Activated T-cell treated with anti-CD3 and anti-CD28 coated beads for 4 hours (primary cell): ENCODE measurements at regions not wholly inside any gene's neighbourhood (a gene's known extent, or its start where the extent isn't known, plus 50 kb on each side); places are given as distances from the start of the nearest gene placed in this dataset.
"Not testable (repeated sequence)": the region's sequence is repeated elsewhere in the genome, so short reads cannot be mapped to it uniquely, and the experiment has no call there.

ENCODE experiments used
- DNase-seq: peaks from one replicate; pipeline ENCODE4 v3.0.0-alpha.2; 2020

DNA sequence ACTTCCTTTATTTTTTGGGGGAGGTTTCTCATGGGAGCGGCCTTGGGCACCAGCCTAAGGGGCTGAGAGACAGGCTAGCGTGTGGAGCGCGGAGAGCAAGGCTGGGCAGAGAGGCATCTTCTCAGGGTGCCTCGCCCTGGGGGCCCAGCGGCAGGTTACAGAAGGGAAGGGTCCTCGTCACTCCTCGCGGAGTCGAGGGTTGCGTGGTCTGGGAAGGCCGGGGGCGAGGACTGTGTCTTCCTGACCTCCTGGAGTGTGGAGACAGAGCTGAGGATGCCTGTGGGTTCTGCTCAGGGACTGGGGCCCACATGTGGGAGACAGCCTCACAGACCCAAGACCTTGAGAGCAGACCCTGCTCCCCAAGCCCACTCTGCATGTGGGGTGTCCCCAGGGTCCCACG is 79.6 kb upstream of the LRPAP1 start:
- DNase-seq, result no peak

DNA sequence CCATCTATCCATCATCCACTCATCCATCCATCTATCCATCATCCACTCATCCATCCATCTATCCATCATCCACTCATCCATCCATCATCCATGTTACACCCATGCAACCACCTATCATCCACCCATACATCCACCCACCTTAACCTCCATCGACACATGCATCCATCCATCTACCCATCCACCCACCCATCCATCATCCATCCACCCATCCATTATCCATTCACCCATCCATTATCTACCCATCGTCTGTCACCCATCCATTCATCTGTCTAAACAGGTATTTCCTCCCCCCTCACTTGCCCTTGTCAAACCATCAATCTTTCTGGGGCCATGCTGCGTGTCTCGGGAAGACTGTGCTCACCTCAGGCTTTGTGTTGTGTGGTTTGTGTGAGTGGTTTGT is 78.6 kb upstream of the LRPAP1 start:
- DNase-seq, result not testable (repeated sequence)

DNA sequence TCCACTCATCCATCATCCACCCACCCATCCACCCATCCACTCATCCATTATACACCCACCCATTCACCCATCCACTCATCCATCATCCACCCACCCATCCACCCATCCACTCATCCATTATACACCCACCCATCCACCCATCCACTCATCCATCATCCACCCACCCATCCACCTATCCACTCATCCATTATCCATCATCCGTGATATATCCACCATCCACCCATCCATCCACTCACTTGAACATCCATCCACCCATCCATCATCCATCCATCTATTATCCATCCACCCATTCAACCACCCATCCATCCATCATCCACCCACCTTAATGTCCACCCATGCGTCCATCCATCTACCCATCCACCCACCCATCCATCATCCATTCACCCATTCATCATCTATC is 77.7 kb upstream of the LRPAP1 start:
- not testable (repeated sequence) for DNase-seq

DNA sequence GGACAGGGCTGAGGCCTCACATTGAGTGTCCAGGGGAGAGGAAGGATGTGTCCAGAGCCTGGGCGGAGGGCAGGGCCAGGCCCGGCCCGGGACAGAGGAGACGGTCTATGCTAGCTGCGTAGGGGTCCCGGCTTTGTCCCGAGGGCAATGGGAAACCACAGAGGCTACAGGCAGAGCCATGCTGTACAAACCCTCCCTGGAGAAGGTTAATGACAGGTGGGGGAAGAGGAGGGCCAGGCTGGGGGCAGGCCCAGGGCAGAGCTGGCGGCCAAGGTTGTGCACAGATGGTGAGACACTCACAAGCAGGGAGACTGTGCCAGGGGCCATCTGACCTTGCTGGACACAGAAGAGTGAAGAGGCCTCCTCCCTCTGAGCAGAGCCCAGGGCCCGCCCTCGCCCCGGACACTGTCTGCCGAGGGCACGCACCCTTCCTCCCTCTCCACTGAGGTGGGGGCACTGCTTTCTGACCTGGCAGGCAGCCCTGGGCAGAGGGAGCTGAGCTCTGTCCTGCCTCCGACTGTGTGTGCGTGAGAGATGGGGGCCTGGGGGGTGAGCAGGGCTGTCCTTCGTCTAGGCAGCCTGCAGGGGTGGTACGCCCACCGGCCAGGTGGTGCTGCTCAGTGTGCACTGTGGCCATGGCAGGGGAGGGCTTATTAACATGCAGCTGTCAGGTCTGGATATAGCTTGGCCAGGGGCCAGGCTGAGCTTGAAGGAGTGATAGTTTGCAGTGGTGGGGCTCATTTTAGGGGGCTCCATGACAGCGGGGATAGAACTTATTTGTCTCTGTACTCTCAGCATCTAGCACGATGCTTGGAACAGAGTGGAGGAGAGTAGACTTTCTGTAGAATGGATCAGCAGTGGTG is 75.7 kb upstream of the LRPAP1 start:
- DNase-seq, result no peak

DNA sequence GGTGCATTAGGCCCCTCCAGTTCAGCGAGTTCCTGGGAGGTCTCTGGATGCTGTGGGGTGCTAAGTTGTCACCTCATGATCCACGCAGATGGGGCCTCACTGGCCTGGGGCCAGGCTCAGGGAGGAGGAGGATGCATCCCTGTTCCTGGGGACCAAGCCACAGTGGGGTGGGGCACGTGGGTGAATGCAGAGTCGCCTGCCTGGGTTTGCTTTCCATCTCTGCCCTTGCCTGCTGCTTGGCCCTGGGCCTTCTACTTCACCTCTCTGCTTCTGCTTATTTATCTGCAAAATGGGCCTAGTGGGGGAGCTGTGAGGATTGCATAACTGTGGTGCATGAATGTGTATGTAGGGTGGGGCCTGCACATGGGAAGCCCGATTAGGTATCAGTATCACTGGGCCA is 74.6 kb upstream of the LRPAP1 start:
- not testable (repeated sequence) for DNase-seq

DNA sequence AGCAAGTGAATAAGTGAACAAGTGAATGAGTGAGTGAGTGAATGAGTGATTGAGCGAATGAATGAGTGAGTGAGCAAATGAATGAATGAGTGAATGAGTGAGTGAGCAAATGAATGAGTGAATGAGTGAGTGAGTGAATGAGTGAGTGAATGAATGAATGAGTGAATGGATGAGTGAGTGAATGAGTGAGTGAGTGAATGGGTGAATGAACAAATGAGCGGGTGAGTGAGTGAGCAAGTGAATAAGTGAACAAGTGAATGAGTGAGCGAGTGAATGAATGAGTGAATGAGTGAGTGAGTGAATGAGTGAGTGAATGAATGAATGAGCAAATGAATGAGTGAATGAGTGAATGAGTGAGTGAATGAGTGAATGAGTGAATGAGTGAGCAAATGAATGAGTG is 74.0 kb upstream of the LRPAP1 start:
- DNase-seq, result not testable (repeated sequence)

DNA sequence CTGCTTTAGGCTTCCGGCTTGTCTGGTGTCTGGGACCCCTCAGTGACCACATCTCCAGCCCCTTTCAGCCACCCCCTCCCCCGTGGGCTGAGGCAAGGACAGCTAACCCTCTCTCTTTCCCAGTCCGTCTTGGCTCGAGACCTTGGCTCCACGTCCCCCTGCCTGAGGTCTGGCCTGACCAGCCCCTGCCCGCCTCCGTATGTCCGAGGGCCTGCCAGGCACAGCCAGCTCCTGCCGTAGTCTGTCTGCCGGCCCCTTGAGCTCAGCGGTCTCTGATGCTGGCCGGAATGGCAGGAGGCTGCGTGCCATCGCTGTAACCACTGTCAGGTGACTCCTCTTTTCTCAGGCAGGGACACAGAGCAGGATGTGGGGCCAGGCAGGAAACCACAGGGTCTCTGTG is 73.3 kb upstream of the LRPAP1 start:
- no peak for DNase-seq

DNA sequence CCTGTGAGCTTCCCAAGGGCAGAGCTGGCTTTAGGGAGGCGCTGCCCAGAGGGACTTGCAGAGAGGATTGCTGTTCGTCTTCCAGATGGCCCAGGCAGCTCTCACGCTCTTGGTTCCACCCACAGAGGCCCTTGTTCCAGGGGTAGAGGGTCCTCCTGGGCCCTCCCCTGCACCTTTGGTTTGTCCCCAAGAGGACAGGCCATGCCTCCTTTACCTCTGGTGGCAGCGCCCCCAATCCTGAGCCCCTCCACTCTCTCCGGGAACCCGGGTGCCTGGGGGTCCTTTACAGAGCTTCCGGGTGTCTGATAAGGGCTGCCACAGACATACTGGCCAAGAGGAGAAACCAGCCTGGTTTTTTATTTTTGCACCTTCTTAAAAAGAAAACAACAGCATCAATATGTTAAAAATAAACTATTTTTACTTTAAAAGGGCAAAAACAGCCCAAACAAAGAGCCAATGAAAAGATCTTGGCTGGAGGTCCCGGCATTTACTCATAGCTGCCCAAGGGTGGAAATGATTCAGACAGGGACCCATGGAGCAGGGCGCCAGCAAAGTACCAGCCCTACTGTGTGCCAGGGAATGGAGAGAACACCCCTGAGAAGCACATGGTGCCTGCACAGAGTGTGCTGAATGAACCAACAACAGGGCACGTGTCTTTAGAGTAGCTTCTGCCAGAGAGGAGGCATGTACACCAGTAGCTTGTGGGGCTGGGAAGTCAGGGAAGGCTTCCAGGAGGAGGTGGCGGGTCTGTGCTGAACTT is 70.8 kb upstream of the LRPAP1 start:
- not testable (repeated sequence) for DNase-seq

DNA sequence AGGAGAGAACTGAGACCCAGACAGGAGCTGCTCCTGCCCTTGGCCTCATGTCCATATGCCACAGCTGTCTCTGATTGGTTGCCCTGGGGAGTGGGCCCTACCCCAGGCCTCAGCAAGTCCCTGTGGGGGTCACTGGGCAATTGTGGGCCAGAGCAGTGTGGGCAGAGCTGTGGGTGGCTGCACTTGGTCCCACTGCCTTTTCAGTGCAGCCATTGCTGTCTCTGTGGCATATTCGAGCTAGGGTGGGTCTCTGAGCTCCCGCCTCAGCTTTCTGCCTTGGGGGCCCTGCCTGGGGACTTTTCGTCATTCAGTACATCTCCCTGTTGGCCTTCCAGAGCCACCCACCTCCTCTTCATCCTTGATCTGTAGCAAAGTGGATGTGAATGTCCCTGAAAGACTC is 69.8 kb upstream of the LRPAP1 start:
- DNase-seq, result no peak

DNA sequence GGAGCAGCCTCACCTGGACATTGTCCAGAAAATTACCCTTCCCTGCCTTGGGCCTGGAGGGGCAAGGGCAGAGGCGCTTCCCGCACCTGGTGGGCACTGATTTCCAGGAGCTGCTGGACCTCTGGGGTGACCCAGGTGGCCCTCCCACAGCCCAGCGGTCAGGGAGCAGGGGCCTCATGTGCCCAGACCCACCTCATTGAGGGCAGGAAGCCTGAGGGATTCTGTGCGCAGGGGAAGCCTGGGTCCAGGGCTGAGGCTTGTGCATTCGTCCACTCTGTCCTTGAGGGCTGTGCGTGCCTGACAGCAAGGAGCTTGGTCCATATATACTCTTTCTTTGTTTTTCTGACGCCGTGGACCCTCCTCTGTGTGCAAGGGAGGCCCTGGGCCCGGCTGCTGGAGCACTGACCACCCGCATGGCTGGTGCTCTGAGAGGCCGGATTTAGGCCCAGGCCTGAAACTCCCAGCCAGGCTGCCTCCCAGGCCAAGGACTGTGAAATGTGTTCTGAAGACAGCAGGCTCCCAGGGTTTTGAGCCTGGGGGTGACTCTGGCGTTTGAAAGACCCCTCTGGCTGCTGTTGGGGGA is 69.0 kb upstream of the LRPAP1 start:
- not testable (repeated sequence) for DNase-seq

DNA sequence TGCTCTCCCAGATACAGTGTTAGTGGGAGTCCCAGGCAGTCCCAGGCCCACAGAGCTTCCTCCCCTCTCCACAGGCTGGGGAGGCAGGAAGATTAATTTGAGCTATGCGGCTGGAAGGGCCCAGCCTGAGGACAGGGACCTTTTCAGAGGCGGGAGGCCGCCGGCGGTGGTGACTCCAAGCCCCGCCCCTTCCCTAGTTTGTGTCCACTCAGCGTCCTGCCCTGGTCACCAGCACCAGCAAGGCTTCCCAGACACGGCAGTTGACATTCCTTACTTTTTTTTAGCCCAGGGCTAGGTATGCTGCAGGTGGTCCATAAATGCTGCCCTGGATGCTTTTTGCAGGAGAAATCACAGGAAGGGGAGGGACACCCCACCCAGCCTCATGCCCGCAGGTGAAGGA is 67.7 kb upstream of the LRPAP1 start:
- no peak for DNase-seq

DNA sequence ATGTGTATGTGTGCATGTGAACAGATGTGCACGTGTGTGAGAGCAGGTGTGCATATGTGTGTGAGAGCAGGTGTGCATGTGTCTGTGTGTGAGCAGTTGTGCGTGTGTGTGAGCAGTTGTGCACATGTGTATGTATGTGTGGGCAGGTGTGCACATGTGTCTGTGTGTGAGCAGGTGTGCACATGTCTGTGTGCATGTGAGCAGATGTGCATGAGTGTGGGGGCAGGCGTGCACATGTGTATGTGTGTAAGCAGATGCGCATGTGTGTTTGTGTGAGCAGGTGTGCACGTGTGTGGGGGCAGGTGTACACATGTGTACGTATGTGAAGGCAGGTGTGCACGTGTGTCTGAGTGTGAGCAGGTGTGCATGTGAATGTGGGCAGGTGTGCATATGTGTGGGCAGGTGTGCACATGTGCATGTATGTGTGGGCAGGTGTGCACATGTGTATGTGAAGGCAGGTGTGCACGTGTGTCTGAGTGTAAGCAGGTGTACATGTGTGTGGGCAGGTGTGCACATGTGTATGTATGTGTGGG is 66.5 kb upstream of the LRPAP1 start:
- no peak for DNase-seq

DNA sequence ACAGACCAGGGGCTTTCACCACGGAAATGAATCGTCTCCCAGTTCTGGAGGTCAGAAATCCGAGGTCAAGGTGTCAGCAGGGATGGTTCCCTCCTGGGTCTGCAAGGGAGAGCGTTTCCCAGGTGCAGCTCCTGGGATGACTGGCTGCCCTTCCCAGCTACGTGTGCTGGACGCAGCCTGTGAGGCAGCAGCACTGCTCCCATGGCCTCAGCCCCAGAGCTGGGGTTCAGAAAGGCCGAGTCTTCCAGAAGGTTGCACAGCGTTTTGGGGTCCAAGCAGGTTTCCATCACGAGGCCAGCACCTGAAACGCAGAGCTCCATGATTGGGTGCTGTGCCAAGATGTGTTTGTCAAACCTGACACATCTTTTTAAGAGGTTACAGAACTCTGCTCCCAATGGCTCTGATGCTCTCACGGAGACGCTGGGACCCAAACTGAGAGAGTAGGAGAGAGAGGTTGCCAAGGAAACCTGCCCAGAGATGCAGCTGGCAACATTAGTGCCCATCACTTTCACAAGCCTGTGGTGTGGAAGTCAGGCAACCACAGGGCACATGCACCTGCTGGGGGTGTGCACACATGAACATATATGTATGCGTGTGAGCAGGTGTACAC is 65.8 kb upstream of the LRPAP1 start:
- not testable (repeated sequence) for DNase-seq

DNA sequence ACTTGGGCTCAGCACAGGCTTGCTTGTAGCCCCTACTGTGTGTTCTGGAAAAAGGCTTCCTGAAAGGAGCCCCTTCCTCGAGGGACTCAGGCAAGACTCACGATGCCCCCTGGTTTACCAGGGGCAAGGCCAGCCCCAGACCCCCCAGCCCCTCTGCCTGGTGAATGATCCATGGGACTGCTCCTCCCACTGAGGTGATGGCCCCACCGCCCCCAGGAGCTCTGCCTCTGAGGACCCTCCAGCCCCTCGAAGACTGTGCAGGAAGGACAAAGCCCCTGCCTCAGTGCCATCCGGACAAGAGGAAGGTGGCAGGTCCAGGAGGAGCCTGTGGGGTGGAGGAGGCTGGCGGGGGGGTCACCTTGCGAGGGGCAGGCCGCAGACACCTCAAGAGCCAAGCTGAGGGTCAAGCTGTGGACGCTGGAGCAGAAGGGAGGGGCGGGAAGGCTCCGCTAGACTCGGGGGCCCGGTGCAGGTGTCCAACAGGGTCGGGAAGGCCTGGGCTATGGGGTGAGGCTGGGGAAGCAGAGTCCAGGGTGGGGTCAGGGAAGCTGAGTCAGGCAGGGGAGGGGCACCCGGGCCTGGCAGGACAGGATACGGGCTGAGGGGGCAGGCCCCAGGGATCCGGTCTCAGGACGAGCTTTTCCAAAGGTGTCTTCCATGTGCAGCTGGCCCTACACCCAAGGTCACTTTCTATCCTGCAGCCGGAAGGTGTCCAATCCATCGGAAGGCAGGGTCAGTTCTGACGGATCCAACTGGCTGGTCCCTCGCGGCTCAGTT is 64.9 kb upstream of the LRPAP1 start:
- not testable (repeated sequence) for DNase-seq

DNA sequence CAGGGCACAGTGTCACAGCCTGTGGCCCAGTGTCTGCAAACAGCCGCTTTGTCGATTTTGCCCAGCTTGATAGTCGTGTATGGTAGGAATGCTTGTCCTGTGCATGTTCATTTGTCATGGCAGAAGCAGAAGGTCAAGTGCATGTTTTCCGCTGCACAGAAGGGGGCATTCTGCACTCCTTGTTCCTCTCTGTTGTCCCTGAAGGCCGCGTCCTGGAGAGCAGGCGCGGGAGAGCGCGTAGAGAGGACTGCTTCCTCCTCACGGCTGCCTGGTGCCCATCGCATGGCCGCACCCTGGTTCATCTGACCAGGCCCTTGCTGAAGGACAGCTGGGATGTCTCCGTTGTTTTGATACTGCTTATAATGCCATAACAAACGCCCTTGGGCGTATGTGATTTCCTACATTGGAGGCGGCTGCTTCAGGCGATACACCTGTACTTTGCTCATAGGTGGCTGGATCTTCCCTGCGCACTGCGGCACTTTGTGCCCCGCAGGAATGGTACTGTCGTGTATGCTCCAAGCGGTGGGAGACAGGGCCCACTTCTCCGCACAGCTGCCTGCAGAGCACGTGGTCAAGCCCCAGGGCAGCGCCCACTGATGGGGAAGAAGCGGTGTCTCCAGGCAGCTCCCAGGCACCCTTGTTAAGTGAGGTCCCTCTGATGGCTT is 63.5 kb upstream of the LRPAP1 start:
- DNase-seq, result not testable (repeated sequence)

DNA sequence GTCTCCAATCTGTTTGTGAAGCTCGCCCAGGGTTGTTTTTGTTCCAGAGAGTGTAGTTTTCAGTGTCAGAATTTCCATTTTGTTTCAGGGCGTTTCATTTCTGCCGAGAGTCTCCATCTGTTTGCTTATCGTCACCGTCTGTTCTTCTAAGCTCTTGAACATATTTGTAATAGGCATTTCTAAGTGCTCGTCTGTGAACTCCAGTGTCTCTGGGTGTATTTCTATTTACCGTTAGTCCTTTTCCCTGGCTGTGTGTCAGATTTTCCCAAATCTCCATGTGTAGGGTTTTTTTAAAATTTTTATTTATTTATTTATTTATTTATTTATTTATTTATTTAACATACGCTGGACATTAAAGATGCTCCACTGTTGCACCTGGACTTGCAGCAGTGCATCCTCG is 62.5 kb upstream of the LRPAP1 start:
- DNase-seq, result not testable (repeated sequence)

DNA sequence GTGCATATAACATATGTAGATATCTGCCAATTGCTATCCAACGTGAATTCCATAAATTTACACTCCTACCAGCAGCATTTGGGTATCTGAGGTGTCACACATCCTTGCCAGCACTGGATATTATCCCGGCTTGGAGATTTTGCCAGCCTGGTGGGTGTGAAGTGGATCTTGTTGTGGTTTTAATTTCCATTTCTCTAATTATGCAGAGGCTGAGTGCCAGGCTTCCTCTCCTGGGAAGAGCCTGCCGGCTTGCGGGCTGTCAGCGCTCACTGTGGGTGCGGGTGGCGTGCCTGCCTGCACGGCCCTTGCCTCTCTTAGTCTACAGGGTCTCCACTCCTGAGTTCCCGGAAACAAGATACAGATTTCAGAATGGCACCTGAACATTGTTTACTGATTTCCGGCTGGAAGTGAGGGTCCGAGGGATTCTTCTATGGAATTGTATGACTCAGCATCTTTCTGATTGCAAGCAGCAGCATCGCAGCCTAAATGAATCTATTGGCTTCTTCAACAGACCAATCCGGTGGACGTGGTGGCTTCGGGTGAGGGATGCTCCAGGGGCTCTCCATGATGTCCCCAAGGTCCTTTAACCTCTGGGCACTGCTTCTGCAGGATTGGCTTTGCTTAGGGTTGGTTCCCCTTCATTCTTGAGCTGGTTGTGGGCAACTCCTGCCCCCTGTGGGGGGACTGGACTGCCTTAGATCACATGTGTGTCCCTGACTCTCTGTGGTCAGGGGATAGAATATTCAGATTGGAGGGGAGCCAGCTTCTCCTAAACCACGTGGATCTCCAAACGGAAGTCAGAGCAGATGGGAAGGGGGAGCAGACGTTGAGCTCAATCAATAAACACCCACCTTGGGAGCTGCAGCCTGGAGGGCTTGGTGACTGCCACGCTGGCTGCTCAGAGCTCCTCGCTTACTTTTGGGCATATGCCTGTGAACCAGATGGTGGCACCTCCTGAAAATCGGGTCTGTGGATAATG is 58.0 kb upstream of the LRPAP1 start:
- DNase-seq, result not testable (repeated sequence)

DNA sequence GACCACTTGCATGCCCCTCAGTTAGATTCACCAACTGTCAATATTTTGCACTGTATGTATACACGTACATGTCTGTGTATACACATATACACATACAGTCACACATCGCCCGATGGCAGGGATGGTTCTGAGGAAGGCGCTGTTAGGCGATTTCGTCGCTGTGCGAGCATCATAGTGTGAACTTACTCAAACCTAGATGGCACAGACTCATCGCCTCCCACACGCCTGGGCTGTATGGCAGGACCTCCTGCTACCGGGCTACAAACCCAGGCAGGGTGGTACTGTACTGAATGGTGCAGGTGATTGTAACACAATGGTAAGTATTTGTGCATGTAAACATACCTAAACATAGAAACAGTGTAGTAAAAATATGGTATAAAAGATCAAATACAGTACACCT is 57.2 kb upstream of the LRPAP1 start:
- DNase-seq, result not testable (repeated sequence)

DNA sequence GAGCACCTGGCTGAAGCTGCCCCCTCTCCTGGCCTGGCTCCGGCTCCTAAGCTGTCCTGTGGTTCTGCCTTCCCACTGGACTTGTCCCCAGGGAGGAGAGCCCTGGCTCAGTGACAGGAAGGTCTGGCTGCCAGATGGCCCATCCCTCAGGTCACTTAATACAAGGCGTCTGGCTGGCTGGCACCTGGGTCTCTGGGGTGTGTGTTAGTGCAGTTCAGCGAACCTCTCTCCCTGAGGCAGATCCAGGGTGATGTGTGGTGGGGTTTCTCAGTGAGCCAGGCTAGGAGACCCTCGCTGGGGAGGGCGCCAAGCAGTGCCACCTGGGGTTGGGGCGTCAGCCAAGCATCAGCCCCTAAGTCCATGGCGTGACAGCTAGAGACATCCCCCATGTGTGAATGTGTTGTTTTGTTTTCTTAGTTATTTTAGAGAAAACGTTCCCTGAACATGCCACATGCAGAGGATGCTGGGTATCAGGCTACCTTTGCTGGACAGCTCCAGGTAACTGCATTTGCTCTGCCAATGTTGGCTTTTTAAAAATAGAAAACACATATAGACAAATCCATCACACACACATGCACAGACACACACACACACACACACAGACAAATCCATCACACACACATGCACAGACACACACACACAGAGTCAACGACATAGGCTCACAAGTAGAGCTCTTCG is 56.4 kb upstream of the LRPAP1 start:
- not testable (repeated sequence) for DNase-seq

DNA sequence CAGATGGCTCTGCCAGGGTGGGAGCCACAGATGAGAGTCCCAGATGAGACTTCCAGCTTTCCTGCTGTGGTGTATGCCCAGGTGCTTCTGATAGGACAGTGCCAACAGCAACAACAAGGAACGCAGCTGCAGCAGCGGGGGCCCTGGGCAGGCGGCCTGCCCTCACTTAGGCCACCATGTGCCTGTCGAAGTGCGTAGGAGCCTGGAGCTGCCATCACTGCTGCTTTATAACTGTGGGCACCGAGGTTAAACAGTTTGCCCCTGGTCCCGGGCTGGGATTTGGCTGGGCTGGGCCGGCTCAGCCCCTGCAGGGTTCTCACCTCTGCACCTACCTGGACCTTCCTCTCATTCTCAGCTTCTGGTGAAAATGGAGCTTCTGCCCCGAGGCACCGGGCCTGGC is 54.4 kb upstream of the LRPAP1 start:
- not testable (repeated sequence) for DNase-seq
